NCI-H187 treated with DMSO at 0.1 percent for 48 hours (cell line): ENCODE measurements at regions not wholly inside any gene's neighbourhood (a gene's known extent, or its start where the extent isn't known, plus 50 kb on each side); places are given as distances from the start of the nearest gene placed in this dataset.

ENCODE experiments used
- DNase-seq: peaks from one replicate; lab custom pipeline; 2025; lab: John Stamatoyannopoulos, UW

DNA sequence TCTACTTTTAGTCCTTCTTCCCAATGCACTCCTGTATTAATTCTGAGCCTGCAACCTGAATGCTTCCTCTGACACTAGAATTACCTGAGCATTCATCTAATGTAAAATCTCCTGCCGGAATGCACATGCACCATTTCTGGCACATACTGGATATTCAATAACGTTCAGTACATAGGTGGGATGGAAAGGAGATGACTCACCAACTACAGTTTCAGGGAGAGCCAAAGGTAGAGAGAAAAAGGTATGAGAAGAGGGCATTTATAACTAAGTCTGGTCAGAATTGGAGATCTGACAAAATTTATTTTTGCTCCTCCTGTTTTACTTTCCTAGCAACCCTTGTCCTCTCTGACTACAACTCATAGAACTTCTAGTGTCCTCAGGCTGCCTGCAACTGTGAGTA lies 1954.1 kb upstream of the CELF4 start:
- no peak for DNase-seq

DNA sequence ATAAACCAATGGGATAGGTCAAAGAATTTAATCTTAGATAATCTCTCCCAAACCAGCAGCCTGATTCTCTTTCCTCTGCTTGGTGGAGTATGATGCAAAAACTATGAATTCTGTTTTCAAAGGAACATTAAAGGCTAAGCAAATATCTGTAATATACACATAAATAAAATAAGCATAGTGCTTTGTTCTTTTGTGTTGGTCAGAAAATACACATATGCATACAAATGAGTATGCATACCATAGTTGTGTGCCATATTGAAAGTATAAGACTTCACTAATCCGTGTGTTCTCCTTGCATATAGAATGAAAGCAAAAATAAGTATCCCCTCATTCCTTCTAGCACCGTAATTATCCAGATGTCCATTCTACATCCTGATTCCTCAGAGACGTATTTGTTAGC lies 1949.7 kb upstream of the CELF4 start:
- DNase-seq: no peak

DNA sequence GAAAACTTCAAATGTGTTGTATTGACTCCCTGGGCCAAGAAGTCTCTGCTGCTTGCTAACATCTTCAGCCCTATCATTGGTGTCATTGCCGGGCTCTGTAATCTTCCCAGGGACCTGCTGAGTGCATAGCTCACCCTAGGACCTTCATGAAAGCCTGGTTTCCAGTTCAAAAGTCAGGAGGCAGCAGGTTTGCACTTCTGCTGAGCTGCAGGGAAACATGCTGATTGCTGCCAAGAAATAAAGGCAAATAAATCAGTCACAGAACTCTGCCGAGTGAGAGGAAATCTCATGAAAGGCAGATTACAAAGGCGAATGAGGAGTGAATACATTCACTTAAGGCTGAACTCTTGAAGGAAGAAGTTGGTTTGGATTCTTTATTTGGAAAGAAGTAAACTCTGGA lies 1947.6 kb upstream of the CELF4 start:
- DNase-seq: no peak

DNA sequence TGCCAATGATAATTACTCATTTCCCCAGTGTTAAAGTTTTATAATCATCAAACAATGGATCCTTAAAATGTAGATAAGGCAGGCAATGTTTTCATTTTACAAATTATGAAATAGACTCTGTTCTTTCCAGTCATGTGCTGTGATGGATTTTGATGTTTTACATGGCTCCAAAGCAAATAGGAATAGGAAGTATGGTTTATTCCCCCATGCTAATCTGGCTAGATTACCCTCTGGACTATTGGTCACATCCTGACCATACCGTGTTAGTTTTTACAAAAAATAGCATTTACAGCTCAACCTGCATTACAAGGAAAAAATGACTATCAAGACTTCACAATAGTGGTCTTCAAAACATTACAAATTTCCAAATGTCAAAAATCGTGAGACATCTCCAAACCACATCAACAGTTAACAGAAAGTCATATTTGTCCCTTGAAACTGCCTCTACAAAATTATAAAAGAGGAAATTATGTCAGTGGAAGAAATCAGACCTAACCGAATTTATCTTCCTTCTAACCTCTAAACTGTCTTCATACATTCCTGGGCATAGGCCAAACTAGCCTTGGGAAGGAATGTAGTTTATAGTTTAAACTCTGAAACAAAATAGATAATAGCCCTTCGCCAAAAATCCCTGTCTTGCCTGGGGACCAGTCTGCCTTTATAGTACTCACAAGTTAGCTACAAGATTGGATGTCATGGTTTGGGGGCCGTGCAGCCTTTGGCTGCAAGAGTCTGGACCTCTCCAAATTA lies 1941.2 kb upstream of the CELF4 start:
- no peak for DNase-seq

DNA sequence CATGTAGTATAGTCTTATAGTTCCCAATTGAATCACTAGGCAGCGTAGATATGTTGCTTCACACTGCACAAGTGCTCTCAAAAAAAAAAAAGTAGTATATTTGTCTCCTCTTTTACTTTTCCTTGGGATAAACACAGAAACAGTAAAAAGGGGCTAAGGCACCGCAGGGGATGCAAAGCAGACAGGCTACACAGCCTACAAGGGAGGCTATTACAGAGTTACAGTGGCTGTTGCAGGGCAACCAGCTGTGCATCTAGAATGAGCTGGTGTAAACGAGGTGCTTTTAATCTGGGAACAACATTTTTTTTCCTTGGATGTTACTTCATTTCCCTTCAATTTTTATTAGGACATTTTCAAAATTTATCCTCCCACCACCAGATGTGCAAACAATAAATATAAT lies 1934.7 kb upstream of the CELF4 start:
- DNase-seq: no peak

DNA sequence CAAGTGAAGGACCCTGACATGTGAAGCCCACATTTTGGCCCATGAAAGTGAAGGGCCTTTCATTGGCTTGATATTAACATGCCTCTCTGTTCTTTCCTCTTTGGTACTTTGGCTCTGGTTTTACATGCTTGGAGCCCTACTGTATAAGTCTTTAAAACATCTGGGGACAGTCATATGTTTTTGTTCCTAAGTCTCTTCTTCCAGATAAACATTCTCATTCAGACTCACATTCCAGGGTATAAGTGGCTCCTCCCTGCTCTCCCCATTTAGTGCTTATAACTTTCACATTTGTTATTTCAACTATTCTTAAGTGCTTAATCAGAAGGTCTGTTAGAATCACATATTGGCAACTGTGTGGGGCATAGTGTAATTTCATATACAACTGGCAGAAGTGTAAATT lies 1932.2 kb upstream of the CELF4 start:
- no peak for DNase-seq

DNA sequence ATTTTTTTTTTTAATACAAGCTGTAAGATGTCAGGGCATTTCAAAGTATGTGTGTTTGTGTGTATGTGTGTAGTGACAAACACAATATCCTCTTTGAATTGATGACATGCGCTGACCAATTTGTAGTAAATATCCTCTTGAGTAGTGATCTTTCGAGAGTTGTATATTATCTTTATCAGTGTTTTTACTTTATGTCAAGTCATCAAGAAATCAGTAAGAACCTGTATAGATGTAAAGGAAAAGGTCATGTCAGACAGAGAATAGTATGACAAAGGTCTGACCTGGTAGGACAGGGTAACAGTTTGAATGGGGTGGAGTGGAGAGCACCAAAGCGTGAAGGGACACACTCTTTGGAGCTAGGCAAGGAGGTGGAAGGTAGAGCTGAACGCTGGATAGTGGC lies 1931.4 kb upstream of the CELF4 start:
- DNase-seq: no peak

DNA sequence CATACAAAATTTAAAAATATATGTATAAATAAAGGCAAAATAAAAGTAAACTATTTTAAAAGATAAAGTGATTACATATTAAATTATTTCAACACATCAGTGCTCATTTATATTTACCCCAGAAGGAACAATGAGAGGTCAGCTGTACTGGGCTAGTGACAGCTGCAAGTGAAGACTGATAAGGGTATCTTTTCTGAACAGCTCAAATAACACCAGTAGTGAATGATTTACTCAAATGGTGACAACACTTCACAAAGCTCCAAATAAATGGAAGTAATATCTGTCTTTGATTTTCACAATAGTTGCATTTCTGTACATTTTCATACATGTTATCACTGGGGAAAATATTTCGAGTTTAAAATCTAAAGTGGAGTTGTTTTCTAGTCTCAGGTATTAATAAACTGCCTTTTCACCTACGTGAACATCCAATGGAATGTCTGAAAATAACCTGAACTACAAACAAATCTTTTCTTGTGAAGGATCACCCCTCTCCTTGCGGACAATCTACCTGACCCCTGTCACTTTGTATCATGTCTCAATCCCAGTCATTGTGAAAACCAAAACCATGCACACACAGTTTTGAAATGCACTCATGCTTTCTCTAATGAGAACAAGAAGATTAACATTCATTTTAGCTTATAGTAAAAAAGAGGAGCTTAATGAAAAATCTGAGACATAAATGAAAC lies 1928.8 kb upstream of the CELF4 start:
- DNase-seq: no peak

DNA sequence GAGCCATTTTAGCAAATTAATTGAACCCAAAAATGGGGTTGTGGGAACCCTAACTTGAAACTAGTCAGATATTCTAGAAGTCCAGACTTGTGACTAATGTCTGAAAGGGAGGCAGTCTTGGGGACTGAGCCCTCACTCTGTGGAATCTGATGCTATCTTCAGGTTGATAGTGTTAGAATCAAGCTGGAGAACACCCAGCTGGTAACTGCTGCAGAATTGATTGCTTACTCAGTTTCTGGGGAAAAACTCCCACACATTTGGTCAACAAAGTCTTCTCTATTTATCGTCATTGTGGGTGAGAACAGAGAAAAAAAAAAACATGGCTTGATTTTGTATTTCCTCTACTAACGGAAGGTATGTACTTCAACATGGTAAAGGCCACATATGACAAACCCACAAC lies 1925.8 kb upstream of the CELF4 start:
- DNase-seq: no peak

DNA sequence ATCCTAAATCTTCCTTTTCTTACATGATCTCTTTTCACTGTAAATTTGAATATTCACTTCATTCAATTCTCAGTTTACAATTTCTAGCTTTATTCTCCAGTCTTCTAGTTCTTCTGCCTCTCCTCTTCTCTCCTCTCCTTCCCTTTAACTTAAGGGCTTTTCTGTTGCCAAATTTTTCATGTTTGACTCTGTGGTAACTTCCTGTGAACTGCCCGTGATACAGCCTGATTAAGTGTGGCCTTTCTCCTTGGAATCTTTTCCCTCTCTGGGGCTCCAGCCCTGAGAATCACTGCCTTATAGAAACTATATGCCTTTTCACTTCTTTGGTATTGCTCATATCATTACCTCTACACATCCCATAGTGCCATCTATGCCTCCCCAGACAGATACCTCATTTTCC lies 1923.8 kb upstream of the CELF4 start:
- no peak for DNase-seq

DNA sequence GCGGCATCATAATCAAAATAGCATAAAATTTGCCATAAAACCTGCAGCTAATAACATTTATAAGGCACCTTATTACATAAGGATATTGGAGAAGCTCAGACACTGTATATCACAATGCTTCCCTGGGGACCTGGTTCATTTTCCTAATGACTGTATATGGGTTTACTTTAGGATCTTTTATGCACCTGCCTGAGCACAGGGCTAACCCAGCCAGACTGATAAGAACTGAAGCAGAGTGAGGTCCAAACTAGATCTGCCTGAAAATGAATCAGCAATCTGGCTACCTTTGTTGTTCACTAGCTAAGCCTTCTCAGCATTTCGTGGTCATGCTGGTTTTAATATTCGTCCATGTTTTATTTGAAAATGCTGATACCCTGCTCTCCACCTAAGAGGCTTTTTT lies 1922.3 kb upstream of the CELF4 start:
- DNase-seq: no peak

DNA sequence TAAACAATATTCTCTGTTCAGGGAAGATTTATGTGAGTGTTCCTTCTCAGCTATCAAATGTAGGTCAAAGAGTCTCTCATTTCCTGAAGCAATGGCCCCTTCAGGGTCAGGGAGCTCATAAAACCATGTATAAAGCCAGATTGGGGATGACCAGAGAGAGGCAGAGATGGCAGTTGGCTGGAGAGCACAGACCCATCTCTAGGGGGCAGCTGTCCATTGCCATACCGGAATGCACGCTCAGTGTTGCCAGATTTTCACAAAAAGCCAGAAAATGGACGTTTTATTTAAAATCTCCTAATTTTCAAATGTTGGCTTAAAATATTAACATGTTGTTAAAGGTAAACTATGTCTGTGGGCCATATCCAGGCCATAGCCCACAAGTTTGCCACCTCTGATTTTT lies 1920.7 kb upstream of the CELF4 start:
- no peak for DNase-seq

DNA sequence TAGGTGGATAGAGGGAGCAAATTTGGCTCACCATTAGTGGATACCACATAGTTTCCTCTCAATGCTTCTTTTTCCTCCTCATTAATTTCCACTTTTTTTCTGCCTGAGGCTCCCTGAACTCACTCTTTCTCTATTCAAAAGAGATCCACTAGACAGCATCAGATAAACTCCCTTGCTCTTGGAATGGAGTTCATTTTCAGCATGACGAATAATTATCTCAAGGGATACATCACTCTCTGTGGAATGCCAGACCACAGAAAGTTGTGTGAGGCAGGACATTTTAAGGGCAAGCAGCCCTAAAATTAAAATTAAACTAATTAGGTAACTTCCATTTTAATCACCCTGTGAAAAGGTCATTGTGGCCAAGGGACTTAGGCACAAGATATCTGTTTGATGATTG lies 1920.1 kb upstream of the CELF4 start:
- no peak for DNase-seq

DNA sequence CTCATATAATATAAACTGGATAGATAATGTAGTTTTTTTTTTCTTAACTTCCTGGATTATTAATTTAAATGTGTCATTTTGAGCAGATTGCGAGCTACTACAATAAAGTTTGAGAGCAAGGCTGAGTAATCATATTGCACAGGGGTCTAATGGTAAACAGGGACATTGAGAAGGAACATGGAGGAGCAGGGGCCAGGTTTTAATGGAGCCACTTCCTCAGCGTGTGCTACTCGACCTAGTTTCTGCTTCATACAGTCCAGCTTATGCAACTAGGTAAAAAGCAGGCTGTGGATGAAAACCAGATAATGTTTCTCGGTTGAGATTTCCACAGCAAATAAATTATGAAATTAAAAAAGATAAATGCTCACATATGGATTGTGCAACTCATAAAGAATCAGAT lies 1915.7 kb upstream of the CELF4 start:
- no peak for DNase-seq

DNA sequence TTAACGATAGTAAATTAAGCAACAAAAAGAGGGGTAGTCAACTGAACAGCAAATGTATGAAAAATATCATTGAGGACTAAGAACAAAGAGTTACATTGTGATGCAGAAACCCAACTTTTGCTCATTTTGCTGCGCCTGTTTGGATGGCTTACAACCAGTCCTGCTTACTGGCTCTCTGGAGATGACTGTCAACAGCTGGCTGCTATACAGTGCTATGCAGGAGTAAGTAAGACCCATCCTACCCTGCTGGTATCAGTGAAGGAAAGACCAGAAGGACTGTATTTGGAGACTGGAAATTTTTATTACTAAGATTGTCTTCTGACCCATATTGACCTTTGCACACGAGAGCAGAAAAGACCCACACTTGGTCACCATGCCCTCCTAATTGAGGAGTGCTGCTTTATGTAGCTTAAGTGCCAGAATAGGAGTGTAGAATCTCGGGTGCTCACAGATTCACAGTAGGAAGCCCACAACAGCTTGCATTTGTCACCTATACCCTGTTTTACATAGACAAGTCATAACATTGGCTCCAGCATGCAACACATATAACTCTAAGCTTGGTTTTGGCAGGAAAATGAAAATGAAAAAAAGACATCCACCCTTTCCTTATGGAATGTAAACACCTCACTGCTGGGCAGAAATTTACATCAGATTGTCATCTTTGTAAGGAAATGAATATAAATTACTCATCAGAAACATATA lies 1915.0 kb upstream of the CELF4 start:
- DNase-seq: no peak

DNA sequence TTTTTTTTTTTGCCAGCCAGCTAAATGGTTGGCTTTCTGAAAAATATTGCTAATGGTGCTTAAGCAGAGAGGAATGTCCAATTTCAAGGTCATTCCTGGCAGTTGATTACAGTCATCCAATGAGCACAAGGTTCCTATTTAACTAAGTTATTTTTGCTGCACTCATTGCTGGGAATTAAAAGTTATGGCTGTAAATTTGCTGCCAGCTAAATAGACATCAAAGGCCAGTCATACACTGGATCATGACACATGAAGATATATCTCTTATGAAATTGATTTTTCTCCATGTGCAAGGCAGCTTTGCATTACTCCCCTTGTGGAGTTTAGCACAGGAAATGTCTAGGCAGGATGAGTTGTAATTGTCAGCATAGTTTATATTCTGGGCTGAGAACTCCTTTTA lies 1898.4 kb upstream of the CELF4 start:
- no peak for DNase-seq

DNA sequence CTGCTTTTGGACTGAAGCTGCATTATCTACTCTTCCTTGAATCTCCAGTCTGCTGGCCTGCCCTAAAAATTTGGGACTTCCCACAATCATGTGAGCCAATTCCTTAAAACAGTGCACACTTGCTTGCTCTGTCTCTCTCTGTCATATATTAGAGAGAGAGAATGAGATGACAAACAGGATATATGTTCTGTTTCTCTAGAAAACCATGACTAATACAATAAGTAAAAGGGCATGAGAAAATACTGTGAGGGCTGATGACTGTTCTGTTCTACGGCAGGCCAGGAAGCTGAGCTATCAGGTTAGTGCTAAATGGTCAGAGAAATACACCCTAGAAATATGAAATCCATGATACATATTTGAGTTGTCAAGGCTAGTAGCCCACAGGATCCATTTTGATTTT lies 1896.8 kb upstream of the CELF4 start:
- no peak for DNase-seq

DNA sequence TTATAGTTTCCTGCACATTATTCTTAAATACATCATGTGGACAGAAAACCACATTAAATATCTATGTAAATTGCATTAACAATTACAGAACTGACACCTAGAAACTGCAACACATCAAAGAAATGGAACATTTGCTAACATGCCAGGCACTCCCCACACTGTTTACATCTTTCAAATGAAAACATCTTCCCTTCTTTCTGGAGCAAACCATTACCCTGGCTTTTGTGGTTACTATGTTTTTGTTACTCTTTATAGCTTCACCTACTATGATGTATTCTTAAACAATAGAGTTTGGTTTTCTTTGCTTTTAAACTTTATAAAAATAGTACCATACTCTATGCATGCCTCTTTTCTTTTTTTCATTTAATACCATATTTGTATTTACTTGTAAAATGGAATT lies 1894.5 kb upstream of the CELF4 start:
- no peak for DNase-seq

DNA sequence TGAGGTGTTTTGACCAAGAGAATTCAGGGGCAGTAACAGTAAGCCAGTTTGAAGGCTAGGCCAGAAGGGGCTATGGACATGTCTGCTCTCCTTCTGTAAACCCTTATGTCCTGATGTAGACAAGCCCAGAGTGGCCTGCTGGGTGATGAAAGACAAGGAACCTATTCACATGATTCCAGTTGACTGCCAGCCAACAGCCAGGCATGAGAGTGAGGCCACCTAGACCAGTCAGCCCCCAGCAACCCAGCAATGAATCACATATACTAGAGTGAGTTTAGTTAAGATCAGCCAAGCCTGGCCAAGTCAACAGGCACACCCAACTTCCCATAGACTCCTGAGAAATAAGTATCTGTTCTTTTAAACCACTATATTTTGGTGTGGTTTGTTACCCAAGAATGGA lies 1889.7 kb upstream of the CELF4 start:
- DNase-seq: no peak

DNA sequence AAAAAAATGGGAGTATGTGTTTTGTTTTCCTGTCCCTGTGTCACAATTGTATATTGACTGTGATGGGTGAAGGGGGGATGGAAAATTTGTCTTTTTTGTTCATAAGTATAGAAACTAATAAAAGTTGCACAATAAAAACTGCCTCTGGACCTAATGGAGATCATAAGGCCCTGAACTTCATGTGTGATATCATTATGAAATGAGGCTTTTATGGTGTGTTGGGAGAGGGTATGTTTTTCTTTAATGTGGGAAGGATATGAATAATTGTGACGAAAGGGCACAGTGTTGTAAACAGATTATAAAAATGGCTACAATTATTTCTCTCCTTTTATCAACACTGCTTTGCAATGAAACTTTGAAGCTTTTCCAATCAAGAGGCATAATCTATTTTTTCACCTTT lies 1889.3 kb upstream of the CELF4 start:
- no peak for DNase-seq

DNA sequence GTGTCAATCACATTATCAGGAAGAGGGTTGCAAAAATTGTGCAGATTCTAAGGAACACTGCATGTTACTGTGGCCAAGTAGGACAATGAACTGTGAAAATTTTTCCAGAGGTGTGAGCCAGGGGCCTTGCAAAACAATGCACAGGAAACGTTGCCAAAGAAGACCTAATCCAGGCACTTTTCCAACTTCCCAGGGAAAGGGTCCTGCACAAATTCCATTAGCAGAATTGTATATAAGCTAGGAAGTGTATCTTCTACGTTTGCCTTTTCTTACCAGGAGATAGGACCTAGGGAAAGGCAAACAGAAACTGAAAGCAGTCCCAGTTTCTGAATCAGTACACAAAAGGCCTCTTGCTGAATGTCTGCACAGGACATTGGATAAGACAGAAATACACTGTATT lies 1888.3 kb upstream of the CELF4 start:
- DNase-seq: no peak

DNA sequence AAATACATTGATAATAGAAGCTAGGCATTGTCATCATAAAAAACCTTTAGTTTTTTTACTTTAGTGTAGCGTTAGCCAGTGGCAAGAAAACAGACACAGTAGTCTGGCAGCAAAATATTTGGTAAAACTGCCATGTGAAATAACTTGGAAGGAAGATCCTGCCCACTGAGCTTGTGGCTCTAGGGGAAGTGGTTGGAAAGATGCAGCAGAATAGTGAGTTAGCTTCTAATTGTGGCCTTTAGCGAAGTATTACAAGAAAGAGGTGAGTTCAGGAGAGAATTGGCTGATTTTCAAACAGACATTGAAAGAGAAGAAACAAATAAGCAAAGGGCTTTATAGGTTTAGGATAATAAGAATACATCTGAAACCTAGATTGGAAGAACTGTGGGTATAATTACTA lies 1887.8 kb upstream of the CELF4 start:
- no peak for DNase-seq

DNA sequence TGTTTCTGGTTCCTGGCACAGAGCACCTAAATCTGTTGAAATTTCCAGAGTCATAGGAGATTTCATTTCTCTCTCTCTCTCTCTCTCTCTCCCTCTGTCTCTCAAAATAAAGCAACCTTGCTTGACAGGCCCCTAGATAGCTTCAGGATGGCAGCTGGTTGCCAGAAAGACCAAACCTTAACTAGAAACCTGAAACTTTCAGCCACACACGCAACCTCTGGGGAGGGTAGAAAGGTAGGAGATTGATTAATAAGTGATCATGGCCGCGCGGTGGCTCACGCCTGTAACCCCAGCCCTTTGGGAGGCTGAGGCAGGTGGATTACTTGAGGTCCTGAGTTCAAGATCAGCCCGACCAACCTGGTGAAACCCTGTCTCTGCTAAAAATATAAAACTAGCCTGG lies 1885.4 kb upstream of the CELF4 start:
- DNase-seq: no peak

DNA sequence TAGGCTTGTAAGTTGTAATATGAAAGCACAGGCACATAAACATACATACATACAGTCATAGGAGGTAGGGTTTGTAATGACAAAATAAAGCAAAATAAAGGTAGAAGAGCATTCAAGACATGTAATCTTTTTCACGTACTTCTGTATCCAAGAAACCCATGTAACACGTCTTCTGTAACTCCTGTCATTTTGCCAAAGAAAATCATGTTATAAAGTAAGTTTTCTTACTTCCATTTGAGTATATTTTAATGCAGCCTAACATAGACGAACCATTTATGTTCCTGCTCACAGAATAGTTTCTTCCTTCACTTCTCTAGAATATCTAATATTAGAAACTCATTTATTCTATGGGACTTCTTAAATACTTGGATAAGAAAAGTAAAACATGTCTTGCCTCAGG lies 1884.0 kb upstream of the CELF4 start:
- DNase-seq: no peak
